Endothelial cell of umbilical vein (primary cell): ENCODE measurements at regions not wholly inside any gene's neighbourhood (a gene's known extent, or its start where the extent isn't known, plus 50 kb on each side); places are given as distances from the start of the nearest gene placed in this dataset.

Source experiments
- BruUV-seq: library from RNA; stranded (reverse); fragments of 400-500 nt; replicated peaks from 2 replicates; lab custom pipeline; 2021; lab: Mats Ljungman, UMichigan
- CTCF ChIA-PET: fragments of 300-600, 350-600 bp; sonication (Branson Sonifier 250); formaldehyde crosslinking; loops from one replicate; lab custom pipeline; 2021; ENCODE audit warnings: antibody characterized with exemption, inconsistent platforms; lab: Charles Lee
- POLR2A ChIA-PET: fragments of 300-600, 350-600 bp; sonication (Branson Sonifier 250); formaldehyde crosslinking; loops from one replicate; lab custom pipeline; 2021; ENCODE audit warnings: antibody characterized with exemption, inconsistent platforms; lab: Charles Lee
- DNase-seq: peaks from one replicate; pipeline ENCODE4 v3.0.0-alpha.2; 2011; ENCODE audit warnings: low read depth, low spot score
- FAIRE-seq: peaks from 2 replicates; lab custom pipeline; 2011; peaks lifted over from hg19 to GRCh38; lab: Jason Lieb, UNC
- H2AFZ ChIP-seq: 2 replicates; pipeline ENCODE4 v1.6.0; 2012; ENCODE audit warnings: low read depth, low read length, control low read depth, inconsistent platforms
- H3K27ac ChIP-seq: 2 replicates; pipeline ENCODE4 v1.5.1; 2011; ENCODE audit warnings: low read depth, mild to moderate bottlenecking, control low read depth, low read length, moderate library complexity; ENCODE audit not compliant: insufficient read depth
- H3K27me3 ChIP-seq, 2 experiments: 2 replicates each; pipeline versions ENCODE4 v1.6.0 to v1.6.1; 2011; ENCODE audit warnings: low read length in 2 of 2, mixed read lengths in 1 of 2; ENCODE audit not compliant: control insufficient read depth in 2 of 2, insufficient read depth in 2 of 2
- H3K36me3 ChIP-seq, 2 experiments: 2 replicates in 1 of 2; 3 replicates in 1 of 2; pipeline ENCODE4 v1.5.1; 2011; ENCODE audit warnings: low read length in 2 of 2, mild to moderate bottlenecking in 1 of 2, moderate library complexity in 1 of 2; ENCODE audit not compliant: control insufficient read depth in 2 of 2, insufficient read depth in 2 of 2; ENCODE audit errors: extremely low read depth in 1 of 2
- H3K4me1 ChIP-seq: 3 replicates; pipeline ENCODE4 v1.5.1; 2011; ENCODE audit warnings: mild to moderate bottlenecking, low read length; ENCODE audit not compliant: control insufficient read depth, insufficient read depth; ENCODE audit errors: extremely low read depth
- H3K4me2 ChIP-seq: 2 replicates; pipeline ENCODE4 v1.6.1; 2011; ENCODE audit warnings: low read length, control low read depth, mixed read lengths; ENCODE audit not compliant: insufficient read depth
- H3K4me3 ChIP-seq, 3 experiments: fragments of 200-600 bp in 1 of 3; sonication (generic), shearing (Covaris generic) in 1 of 3; replicated peaks in 1 of 3; 2 replicates each; pipeline ENCODE4 v1.5.1; 2011 to 2016; ENCODE audit warnings: control low read depth in 3 of 3, low read length in 3 of 3, mild to moderate bottlenecking in 2 of 3, inconsistent platforms in 1 of 3, low read depth in 1 of 3, moderate library complexity in 1 of 3; ENCODE audit not compliant: insufficient read depth in 1 of 3
- H3K79me2 ChIP-seq: 2 replicates; pipeline ENCODE4 v1.6.0; 2012; ENCODE audit warnings: low read length, inconsistent platforms; ENCODE audit not compliant: control insufficient read depth, insufficient read depth
- H3K9ac ChIP-seq: replicated peaks from 2 replicates; pipeline ENCODE3; 2011; ENCODE audit warnings: low read length, control low read depth; ENCODE audit not compliant: insufficient read depth; ENCODE audit errors: extremely low read depth
- H3K9me1 ChIP-seq: replicated peaks from 3 replicates; pipeline ENCODE4 v1.6.0; 2011; ENCODE audit warnings: mild to moderate bottlenecking, low read length; ENCODE audit not compliant: control insufficient read depth, insufficient read depth; ENCODE audit errors: extremely low read depth
- H3K9me3 ChIP-seq: replicated peaks from 2 replicates; pipeline ENCODE4 v1.5.1; 2012; ENCODE audit warnings: low read length, inconsistent platforms; ENCODE audit not compliant: control insufficient read depth, insufficient read depth
- H4K20me1 ChIP-seq: replicated peaks from 2 replicates; pipeline ENCODE3; 2011; ENCODE audit warnings: mild to moderate bottlenecking, low read length; ENCODE audit not compliant: control insufficient read depth, insufficient read depth; ENCODE audit errors: extremely low read depth
- EZH2 ChIP-seq: IDR thresholded peaks from 2 replicates; pipeline ENCODE4 v1.6.1; 2012; ENCODE audit warnings: borderline replicate concordance, low read depth, mild to moderate bottlenecking, moderate library complexity, low read length, inconsistent platforms; ENCODE audit not compliant: severe bottlenecking
- FOS ChIP-seq: IDR thresholded peaks from 2 replicates; pipeline ENCODE4 v1.6.1; 2011; ENCODE audit warnings: mild to moderate bottlenecking, low read length, moderate library complexity, borderline replicate concordance; ENCODE audit not compliant: insufficient read depth
- GATA2 ChIP-seq: IDR thresholded peaks from 2 replicates; pipeline ENCODE4 v1.7.0; 2011; ENCODE audit warnings: low read depth, mild to moderate bottlenecking, moderate library complexity, mixed read lengths, low read length; ENCODE audit not compliant: insufficient read length, insufficient read depth
- JUN ChIP-seq: IDR thresholded peaks from 2 replicates; pipeline ENCODE4 v1.6.1; 2011; ENCODE audit warnings: borderline replicate concordance, low read depth; ENCODE audit not compliant: insufficient read length, insufficient read depth
- MYC ChIP-seq: IDR thresholded peaks from one replicate; pipeline ENCODE4 v1.6.1; 2011; ENCODE audit warnings: mild to moderate bottlenecking, low read depth, low read length
- POLR2A ChIP-seq: IDR thresholded peaks from 2 replicates; pipeline ENCODE4 v1.6.1; 2012; ENCODE audit warnings: low read depth, mild to moderate bottlenecking, control low read depth, low read length
- POLR2AphosphoS5 ChIP-seq: IDR thresholded peaks from 2 replicates; pipeline ENCODE4 v1.6.1; 2012; ENCODE audit warnings: low read depth, mild to moderate bottlenecking, control low read depth, low read length, moderate library complexity; ENCODE audit not compliant: insufficient read depth
- dilution Hi-C: fragments of 300-500 bp; cut with MboI; formaldehyde crosslinking; loops from one replicate; pipeline ENCODE4 v1.15.0; 2019; ENCODE audit warnings: low sequenced_read_pairs; ENCODE audit not compliant: extremely low pct_ligation_motif_present
- intact Hi-C: fragments of 100-400 bp; cut with micrococcal nuclease; formaldehyde crosslinking; loops from one replicate; pipeline ENCODE4 v1.10.0; 2022
- TF ChIP-seq, protein P1 (sequence below): IDR thresholded peaks from 2 replicates; pipeline ENCODE4 v1.6.1; 2011; ENCODE audit not compliant: insufficient read depth, insufficient read length
- TF ChIP-seq, protein P2 (sequence below), 2 donors: IDR thresholded peaks; 1 replicate in 1 of 2; 2 replicates in 1 of 2; pipeline ENCODE4 v1.5.1; 2011; ENCODE audit warnings: low read length in 2 of 2, mild to moderate bottlenecking in 2 of 2, moderate library complexity in 2 of 2, control low read depth in 1 of 2, inconsistent platforms in 1 of 2, low read depth in 1 of 2; ENCODE audit not compliant: insufficient read depth in 1 of 2; ENCODE audit errors: extremely low read depth in 1 of 2

DNA sequence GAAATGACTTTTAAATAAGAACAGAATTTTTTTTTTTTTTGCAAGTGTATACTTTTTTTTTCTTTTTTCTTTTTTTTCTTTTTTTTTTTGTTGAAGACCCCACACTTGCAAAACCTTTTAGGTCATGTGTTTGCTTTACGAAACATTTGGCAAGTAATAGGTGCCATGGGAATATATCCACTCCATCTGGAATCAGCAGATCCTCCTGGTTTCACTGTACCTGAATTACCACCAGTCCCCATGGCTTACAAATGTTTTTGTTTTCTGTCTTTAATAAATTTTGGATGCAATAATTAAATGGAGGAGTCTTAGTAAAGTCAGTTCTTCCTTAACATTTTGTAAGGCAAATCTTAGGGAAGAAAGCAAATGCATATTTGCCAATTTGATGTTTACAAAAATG is 559.7 kb upstream of the ZEB2 start:
- Histone ChIP-seq H3K27me3 (no peaks in the 10 kb centered on the region), H3K79me2 (no peaks in the 10 kb centered on the region), H3K27ac (no peak overlapping the region), H3K4me1 (no peaks in the 10 kb centered on the region), H4K20me1 (no peaks in the 10 kb centered on the region), H3K9ac (no peak overlapping the region), H3K9me3 (no peaks in the 10 kb centered on the region), H3K36me3 (no peaks in the 10 kb centered on the region), H3K4me2 (no peak overlapping the region), H3K9me1 (no peaks in the 10 kb centered on the region), H2AFZ (no peak overlapping the region), H3K4me3 (no peak overlapping the region)
- DNase-seq (no peak), FAIRE-seq (no peak)
- ChIA-PET POLR2A (no interaction called here), CTCF (no interaction called here)
- no TSS peak for BruUV-seq
- TF ChIP-seq POLR2A (no peak), FOS (no peak)
- intact Hi-C loops (no loop called here), dilution Hi-C loops (no loop called here)

DNA sequence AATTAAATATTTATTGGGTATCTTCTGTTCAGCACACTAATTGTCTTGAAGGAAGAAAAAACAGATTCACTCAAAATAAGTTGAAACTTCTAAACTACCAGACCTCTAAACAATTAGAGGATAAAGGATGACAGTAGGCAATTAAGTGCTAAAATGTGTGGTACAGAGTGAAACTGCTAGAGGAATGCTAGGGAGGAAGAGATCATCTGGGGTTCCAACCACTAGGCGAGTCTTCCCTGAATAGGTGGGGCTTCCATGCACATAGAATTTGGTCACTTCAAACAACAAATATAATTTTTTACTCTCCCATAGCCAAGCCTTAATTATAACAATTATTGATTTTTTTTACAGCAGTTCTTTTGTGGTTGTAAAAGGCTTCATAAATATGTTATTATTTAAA is 559.0 kb upstream of the ZEB2 start:
- dilution Hi-C loops: no loop called here

More for the DNA sequence above, 559.0 kb upstream of the ZEB2 start:
- no peaks in the 10 kb centered on the region for H3K36me3 ChIP-seq
- no peaks in the 10 kb centered on the region for H3K79me2 ChIP-seq
- no peak overlapping the region for H2AFZ ChIP-seq
- no peak overlapping the region for H3K4me3 ChIP-seq
- H3K27me3 ChIP-seq: no peaks in the 10 kb centered on the region
- H3K9me3 ChIP-seq: no peaks in the 10 kb centered on the region
- DNase-seq: no peak
- no peak overlapping the region for H3K27ac ChIP-seq
- H4K20me1 ChIP-seq: no peaks in the 10 kb centered on the region
- no peak overlapping the region for H3K9ac ChIP-seq
- no peak for FAIRE-seq
- TF ChIP-seq GATA2: no peak
- TF ChIP-seq, protein P1, sequence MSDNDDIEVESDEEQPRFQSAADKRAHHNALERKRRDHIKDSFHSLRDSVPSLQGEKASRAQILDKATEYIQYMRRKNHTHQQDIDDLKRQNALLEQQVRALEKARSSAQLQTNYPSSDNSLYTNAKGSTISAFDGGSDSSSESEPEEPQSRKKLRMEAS: no peak
- TF ChIP-seq, protein P2, sequence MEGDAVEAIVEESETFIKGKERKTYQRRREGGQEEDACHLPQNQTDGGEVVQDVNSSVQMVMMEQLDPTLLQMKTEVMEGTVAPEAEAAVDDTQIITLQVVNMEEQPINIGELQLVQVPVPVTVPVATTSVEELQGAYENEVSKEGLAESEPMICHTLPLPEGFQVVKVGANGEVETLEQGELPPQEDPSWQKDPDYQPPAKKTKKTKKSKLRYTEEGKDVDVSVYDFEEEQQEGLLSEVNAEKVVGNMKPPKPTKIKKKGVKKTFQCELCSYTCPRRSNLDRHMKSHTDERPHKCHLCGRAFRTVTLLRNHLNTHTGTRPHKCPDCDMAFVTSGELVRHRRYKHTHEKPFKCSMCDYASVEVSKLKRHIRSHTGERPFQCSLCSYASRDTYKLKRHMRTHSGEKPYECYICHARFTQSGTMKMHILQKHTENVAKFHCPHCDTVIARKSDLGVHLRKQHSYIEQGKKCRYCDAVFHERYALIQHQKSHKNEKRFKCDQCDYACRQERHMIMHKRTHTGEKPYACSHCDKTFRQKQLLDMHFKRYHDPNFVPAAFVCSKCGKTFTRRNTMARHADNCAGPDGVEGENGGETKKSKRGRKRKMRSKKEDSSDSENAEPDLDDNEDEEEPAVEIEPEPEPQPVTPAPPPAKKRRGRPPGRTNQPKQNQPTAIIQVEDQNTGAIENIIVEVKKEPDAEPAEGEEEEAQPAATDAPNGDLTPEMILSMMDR (IDR thresholded peaks at IDR 0.05; ENCODE audit: extremely low read depth in 1 of 2, insufficient read depth in 1 of 2, low read depth in 1 of 2, low read length in 2 of 2): no peak
- TF ChIP-seq MYC: no peak
- TF ChIP-seq EZH2: no peak
- TF ChIP-seq FOS: no peak
- no peak for TF ChIP-seq POLR2A
- TF ChIP-seq JUN: no peak
- no peak for TF ChIP-seq POLR2AphosphoS5
- no peaks in the 10 kb centered on the region for H3K9me1 ChIP-seq
- no peaks in the 10 kb centered on the region for H3K4me1 ChIP-seq
- ChIA-PET CTCF (no interaction called here), POLR2A (no interaction called here)
- no TSS peak for BruUV-seq
- intact Hi-C loops: no loop called here
- H3K4me2 ChIP-seq: no peak overlapping the region
